HAP-1 (cell line): ENCODE measurements at regions not wholly inside any gene's neighbourhood (a gene's known extent, or its start where the extent isn't known, plus 50 kb on each side); places are given as distances from the start of the nearest gene placed in this dataset.

Source experiments
- DNase-seq, 2 experiments: peaks; one replicate each; pipeline ENCODE4 v3.0.0-alpha.2; 2016 to 2020; ENCODE audit warnings: low spot score in 2 of 2
- H3K27me3 ChIP-seq: fragments of 250-450 bp; sonication (Bioruptor Pico); 2 replicates; pipeline ENCODE4 v1.5.1; 2020; ENCODE audit warnings: low read depth, mild to moderate bottlenecking, moderate library complexity
- H3K36me3 ChIP-seq: fragments of 250-450 bp; sonication (Bioruptor Pico); replicated peaks from 2 replicates; pipeline ENCODE4 v1.5.1; 2020; ENCODE audit warnings: mild to moderate bottlenecking
- H3K4me1 ChIP-seq: fragments of 250-450 bp; sonication (Bioruptor Pico); 2 replicates; pipeline ENCODE4 v1.5.1; 2020; ENCODE audit warnings: mild to moderate bottlenecking
- H3K4me3 ChIP-seq: fragments of 250-450 bp; sonication (Bioruptor Pico); 2 replicates; pipeline ENCODE4 v1.5.1; 2020; ENCODE audit warnings: mild to moderate bottlenecking, moderate library complexity
- H3K9me3 ChIP-seq: fragments of 250-450 bp; sonication (Bioruptor Pico); 2 replicates; pipeline ENCODE4 v1.5.1; 2020; ENCODE audit warnings: mild to moderate bottlenecking, moderate library complexity
- in situ Hi-C: fragments of 300-500 bp; cut with MboI; formaldehyde crosslinking; loops from 3 replicates; pipeline ENCODE4 v1.14.3; 2020; ENCODE audit warnings: low sequenced_read_pairs, inconsistent platforms, mixed read lengths

GRCh38 chr4:81634766-81635549 is 163.3 kb upstream of the RASGEF1B start:
- H3K27me3 ChIP-seq = no peaks in the 10 kb centered on the region
- H3K4me1 ChIP-seq = no peaks in the 10 kb centered on the region
- no peak overlapping the region for H3K4me3 ChIP-seq
- no peaks in the 10 kb centered on the region for H3K36me3 ChIP-seq
- no peak for DNase-seq
- no peaks in the 10 kb centered on the region for H3K9me3 ChIP-seq
- in situ Hi-C loops = no loop called here

GRCh38 chr4:81634165-81634564 is 162.5 kb upstream of the RASGEF1B start:
- H3K36me3 ChIP-seq = no peaks in the 10 kb centered on the region
- H3K4me3 ChIP-seq = no peak overlapping the region
- H3K9me3 ChIP-seq = no peaks in the 10 kb centered on the region
- no peaks in the 10 kb centered on the region for H3K4me1 ChIP-seq
- in situ Hi-C loops = no loop called here
- H3K27me3 ChIP-seq = no peaks in the 10 kb centered on the region
- DNase-seq = no peak

GRCh38 chr4:81632581-81633299 is 161.0 kb upstream of the RASGEF1B start:
- in situ Hi-C loops = no loop called here
- no peaks in the 10 kb centered on the region for H3K36me3 ChIP-seq
- H3K4me3 ChIP-seq = no peak overlapping the region
- no peaks in the 10 kb centered on the region for H3K27me3 ChIP-seq
- no peak for DNase-seq
- H3K9me3 ChIP-seq = no peaks in the 10 kb centered on the region
- no peaks in the 10 kb centered on the region for H3K4me1 ChIP-seq

GRCh38 chr4:81631958-81632441 is 160.3 kb upstream of the RASGEF1B start:
- H3K9me3 ChIP-seq = no peaks in the 10 kb centered on the region
- H3K36me3 ChIP-seq = no peaks in the 10 kb centered on the region
- no peaks in the 10 kb centered on the region for H3K4me1 ChIP-seq
- in situ Hi-C loops = no loop called here
- H3K4me3 ChIP-seq = no peak overlapping the region
- H3K27me3 ChIP-seq = no peaks in the 10 kb centered on the region
- no peak for DNase-seq

GRCh38 chr4:81629366-81629765 is 157.7 kb upstream of the RASGEF1B start:
- DNase-seq = no peak
- in situ Hi-C loops = no loop called here
- no peak overlapping the region for H3K4me3 ChIP-seq
- no peaks in the 10 kb centered on the region for H3K9me3 ChIP-seq
- H3K4me1 ChIP-seq = no peaks in the 10 kb centered on the region
- no peaks in the 10 kb centered on the region for H3K27me3 ChIP-seq
- no peaks in the 10 kb centered on the region for H3K36me3 ChIP-seq

- in situ Hi-C loops = no loop called here
- H3K9me3 ChIP-seq = no peaks in the 10 kb centered on the region
- DNase-seq = no peak
- H3K36me3 ChIP-seq = no peaks in the 10 kb centered on the region
- no peaks in the 10 kb centered on the region for H3K4me1 ChIP-seq
- no peaks in the 10 kb centered on the region for H3K27me3 ChIP-seq
- H3K4me3 ChIP-seq = no peak overlapping the region
These were observed 156.8 kb upstream of the RASGEF1B start for GRCh38 chr4:81628489-81628888.

GRCh38 chr4:81627590-81627989 is 155.9 kb upstream of the RASGEF1B start:
- Histone ChIP-seq H3K36me3 (no peaks in the 10 kb centered on the region), H3K9me3 (no peaks in the 10 kb centered on the region), H3K27me3 (no peaks in the 10 kb centered on the region), H3K4me3 (no peak overlapping the region), H3K4me1 (no peaks in the 10 kb centered on the region)
- in situ Hi-C loops = no loop called here
- no peak for DNase-seq

- Histone ChIP-seq H3K36me3 (no peaks in the 10 kb centered on the region), H3K27me3 (no peaks in the 10 kb centered on the region), H3K4me3 (no peak overlapping the region), H3K9me3 (no peaks in the 10 kb centered on the region), H3K4me1 (no peaks in the 10 kb centered on the region)
- in situ Hi-C loops = no loop called here
- DNase-seq = no peak
These were observed 155.1 kb upstream of the RASGEF1B start for GRCh38 chr4:81626851-81627250.

- Histone ChIP-seq H3K36me3 (no peaks in the 10 kb centered on the region), H3K4me3 (no peak overlapping the region), H3K4me1 (no peaks in the 10 kb centered on the region), H3K9me3 (no peaks in the 10 kb centered on the region), H3K27me3 (no peaks in the 10 kb centered on the region)
- in situ Hi-C loops = no loop called here
- DNase-seq = no peak
These were observed 154.0 kb upstream of the RASGEF1B start for GRCh38 chr4:81625422-81626417.

GRCh38 chr4:81623434-81623833 is 151.7 kb upstream of the RASGEF1B start:
- no peak for DNase-seq
- in situ Hi-C loops = no loop called here
- no peaks in the 10 kb centered on the region for H3K4me1 ChIP-seq
- no peaks in the 10 kb centered on the region for H3K36me3 ChIP-seq
- H3K4me3 ChIP-seq = no peak overlapping the region
- H3K27me3 ChIP-seq = no peaks in the 10 kb centered on the region
- no peaks in the 10 kb centered on the region for H3K9me3 ChIP-seq

GRCh38 chr4:81622474-81623184 is 150.9 kb upstream of the RASGEF1B start:
- in situ Hi-C loops = no loop called here
- no peak for DNase-seq
- H3K36me3 ChIP-seq = no peaks in the 10 kb centered on the region
- H3K9me3 ChIP-seq = no peaks in the 10 kb centered on the region
- no peaks in the 10 kb centered on the region for H3K4me1 ChIP-seq
- H3K4me3 ChIP-seq = no peak overlapping the region
- H3K27me3 ChIP-seq = no peaks in the 10 kb centered on the region

- in situ Hi-C loops = no loop called here
- no peaks in the 10 kb centered on the region for H3K27me3 ChIP-seq
- H3K4me3 ChIP-seq = no peak overlapping the region
- no peak for DNase-seq
- H3K4me1 ChIP-seq = no peaks in the 10 kb centered on the region
- no peaks in the 10 kb centered on the region for H3K36me3 ChIP-seq
- no peaks in the 10 kb centered on the region for H3K9me3 ChIP-seq
These were observed 150.3 kb upstream of the RASGEF1B start for GRCh38 chr4:81622028-81622427.

GRCh38 chr4:81621490-81621889 is 149.8 kb upstream of the RASGEF1B start:
- in situ Hi-C loops = no loop called here
- H3K27me3 ChIP-seq = no peaks in the 10 kb centered on the region
- no peak for DNase-seq
- H3K9me3 ChIP-seq = no peaks in the 10 kb centered on the region
- no peaks in the 10 kb centered on the region for H3K36me3 ChIP-seq
- no peaks in the 10 kb centered on the region for H3K4me1 ChIP-seq
- H3K4me3 ChIP-seq = no peak overlapping the region
